AG04449 (cell line): ENCODE measurements at regions not wholly inside any gene's neighbourhood (a gene's known extent, or its start where the extent isn't known, plus 50 kb on each side); places are given as distances from the start of the nearest gene placed in this dataset.
"Not testable (repeated sequence)": the region's sequence is repeated elsewhere in the genome, so short reads cannot be mapped to it uniquely, and the experiment has no call there.

ENCODE experiments used
- CTCF ChIA-PET: fragments of 350-600 bp; formaldehyde crosslinking; extraction: SDS; loops from one replicate; lab custom pipeline; 2021; ENCODE audit warnings: antibody characterized with exemption; lab: Yijun Ruan, JAX
- POLR2A ChIA-PET: fragments of 400-600, 350-600 bp; formaldehyde crosslinking; extraction: SDS; loops from one replicate; lab custom pipeline; 2020; ENCODE audit warnings: antibody characterized with exemption, inconsistent platforms; lab: Yijun Ruan, JAX
- DNase-seq: peaks from one replicate; pipeline ENCODE4 v3.0.0-alpha.2; 2010; ENCODE audit warnings: low read depth, low spot score
- H3K4me3 ChIP-seq: 2 replicates; pipeline ENCODE4 v1.5.1; 2011; ENCODE audit warnings: low read depth, mild to moderate bottlenecking, control low read depth, low read length
- CTCF ChIP-seq: IDR thresholded peaks from one replicate; pipeline ENCODE4 v1.5.1; 2011; ENCODE audit warnings: mild to moderate bottlenecking, moderate library complexity, low read length, control low read depth, inconsistent platforms; ENCODE audit not compliant: insufficient read depth; ENCODE audit errors: missing control alignments

DNA sequence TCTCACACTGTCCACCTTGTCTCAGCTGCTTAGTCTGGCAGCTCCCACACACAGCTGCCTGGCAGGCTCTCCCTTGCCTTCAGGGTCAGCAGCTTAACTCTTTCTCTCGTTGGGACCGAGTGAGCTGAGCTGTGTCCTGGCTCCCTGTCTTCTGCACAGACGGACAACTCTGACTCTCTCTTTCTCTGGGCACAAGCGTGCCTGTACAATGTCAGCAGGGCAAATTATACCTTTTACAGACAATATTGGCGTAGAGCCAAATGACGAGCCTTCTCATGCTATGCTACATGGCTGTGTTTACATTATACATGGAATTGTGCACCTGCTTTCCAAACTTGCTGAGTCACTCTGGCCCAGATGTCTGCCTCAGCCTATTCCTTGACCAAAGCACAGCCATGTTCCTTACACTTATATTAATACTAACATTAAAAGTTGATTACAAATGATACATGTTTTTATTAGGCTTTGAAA is 188.6 kb downstream of the CYLC2 start:
- ChIA-PET POLR2A (no interaction called here), CTCF (no interaction called here)
- no peak for DNase-seq
- no peak overlapping the region for H3K4me3 ChIP-seq
- TF ChIP-seq CTCF: no peak

- POLR2A ChIA-PET: no interaction called here
- no peak for TF ChIP-seq CTCF
Measured at GRCh38 chr9:103186959-103187358, 191.8 kb downstream of the CYLC2 start.

DNA sequence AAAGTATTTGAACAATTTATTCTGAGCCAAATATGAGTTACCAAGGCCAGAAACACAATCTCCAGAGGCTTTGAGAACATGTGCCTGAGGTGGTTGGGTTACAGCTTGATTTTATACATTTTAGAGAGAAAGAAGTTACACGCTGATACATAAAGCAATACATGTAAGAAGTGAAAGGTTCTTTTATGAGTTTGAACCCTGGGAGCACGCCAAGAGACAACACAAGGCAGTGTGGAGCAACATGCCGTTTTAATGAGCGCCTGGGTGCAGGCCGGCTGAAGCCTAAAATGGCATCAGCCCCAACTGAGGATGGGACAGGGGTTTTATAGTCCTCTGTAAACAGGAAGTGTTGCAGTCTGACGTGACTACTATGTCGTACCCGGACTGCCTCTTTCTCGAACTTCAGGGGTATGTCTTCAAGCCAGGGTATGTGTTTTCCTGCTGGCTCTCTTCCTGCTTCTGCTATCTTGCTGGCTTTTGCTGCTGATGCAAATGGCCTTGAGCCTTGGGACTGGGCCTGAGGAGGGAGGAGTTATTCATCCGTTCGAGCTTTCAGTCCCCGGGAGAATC is 193.7 kb downstream of the CYLC2 start:
- DNase-seq: no peak
- CTCF ChIA-PET: no interaction called here
- TF ChIP-seq CTCF: no peak
- no peak overlapping the region for H3K4me3 ChIP-seq
- POLR2A ChIA-PET: no interaction called here

More at GRCh38 chr9:103186959-103187358, 191.8 kb downstream of the CYLC2 start:
- H3K4me3 ChIP-seq: no peak overlapping the region
- no peak for DNase-seq
- CTCF ChIA-PET: no interaction called here

GRCh38 chr9:103193992-103194391 is 198.9 kb downstream of the CYLC2 start:
- no peak for TF ChIP-seq CTCF
- ChIA-PET POLR2A (no interaction called here), CTCF (no interaction called here)
- DNase-seq: no peak
- no peak overlapping the region for H3K4me3 ChIP-seq

DNA sequence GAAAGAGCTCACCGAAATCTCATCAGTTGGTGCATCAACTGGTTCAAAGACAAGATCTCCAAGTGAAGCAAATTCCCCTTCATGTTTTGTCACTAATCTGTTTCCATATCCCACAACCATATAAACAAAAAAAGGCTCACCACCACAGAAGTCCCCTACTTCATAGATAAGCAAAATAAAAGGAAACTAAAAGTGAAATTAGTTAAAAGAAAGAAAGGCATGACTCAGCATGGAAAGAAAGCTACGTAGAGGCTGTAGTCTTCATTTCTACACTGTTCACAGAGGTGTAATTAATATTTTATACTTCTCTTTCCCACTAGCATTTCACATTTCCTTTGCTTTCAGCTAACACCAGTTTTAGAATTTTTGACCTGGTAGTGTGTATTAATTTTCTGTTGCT is 208.0 kb downstream of the CYLC2 start:
- no peak overlapping the region for H3K4me3 ChIP-seq
- no peak for TF ChIP-seq CTCF
- DNase-seq: no peak
- CTCF ChIA-PET: no interaction called here
- POLR2A ChIA-PET: no interaction called here

GRCh38 chr9:103205881-103206585 is 210.9 kb downstream of the CYLC2 start:
- DNase-seq, CTCF ChIA-PET, POLR2A ChIA-PET, H3K4me3 ChIP-seq: not testable (repeated sequence)
